GM19468 (cell line): ENCODE measurements at regions not wholly inside any gene's neighbourhood (a gene's known extent, or its start where the extent isn't known, plus 50 kb on each side); places are given as distances from the start of the nearest gene placed in this dataset.

Source experiments
- ATAC-seq: cut with Tn5 transposase; IDR thresholded peaks from one replicate; pipeline ENCODE4 v1.9.1; 2021; ENCODE audit warnings: mild to moderate bottlenecking, moderate library complexity, moderate number of reproducible peaks; ENCODE audit not compliant: unreplicated experiment; ENCODE audit errors: extremely low read depth

- ATAC-seq: no peak
Measured at GRCh38 chr2:189362283-189362682, 79.0 kb upstream of the WDR75 start.

- ATAC-seq: no peak
Measured at GRCh38 chr2:189363559-189363958, 77.7 kb upstream of the WDR75 start.

- no peak for ATAC-seq
Measured at GRCh38 chr2:189364607-189365006, 76.7 kb upstream of the WDR75 start.

DNA sequence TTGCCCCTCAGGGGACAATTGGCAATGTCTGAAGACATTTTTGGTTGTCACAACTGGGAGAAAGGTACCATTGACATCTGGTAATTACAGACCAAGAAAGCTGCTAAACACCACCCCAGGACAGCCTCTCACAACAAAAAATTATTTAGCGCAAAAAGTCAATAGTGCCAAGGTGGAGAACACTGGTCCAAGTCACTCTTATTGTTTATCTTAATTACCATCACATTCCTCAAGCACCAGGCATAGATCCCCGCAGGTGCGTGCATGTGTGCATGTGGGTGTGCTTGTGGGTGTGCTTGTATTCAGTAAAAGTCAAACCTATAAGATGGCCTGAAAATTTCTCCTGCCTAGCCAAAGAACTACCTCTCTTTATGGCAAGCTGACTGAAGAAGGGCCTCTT, 74.9 kb upstream of the WDR75 start:
- no peak for ATAC-seq

DNA sequence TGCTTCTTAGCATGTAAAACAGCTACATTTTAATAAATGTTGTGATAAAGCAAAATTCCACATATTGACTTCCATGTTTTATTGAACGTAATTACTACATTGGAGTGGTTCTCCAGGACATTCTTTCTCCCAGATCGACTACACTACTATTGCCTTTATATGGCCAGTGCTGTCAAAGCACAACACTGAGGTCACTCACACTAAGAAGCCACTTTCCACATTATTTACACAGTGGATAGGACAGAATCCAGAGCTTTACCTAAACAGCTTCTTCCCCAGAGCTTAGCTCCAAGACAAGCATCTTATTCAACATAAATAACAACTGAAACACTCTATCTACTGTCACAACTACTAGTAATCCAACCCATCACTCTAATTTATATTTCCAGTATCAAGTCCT, 73.9 kb upstream of the WDR75 start:
- no peak for ATAC-seq

DNA sequence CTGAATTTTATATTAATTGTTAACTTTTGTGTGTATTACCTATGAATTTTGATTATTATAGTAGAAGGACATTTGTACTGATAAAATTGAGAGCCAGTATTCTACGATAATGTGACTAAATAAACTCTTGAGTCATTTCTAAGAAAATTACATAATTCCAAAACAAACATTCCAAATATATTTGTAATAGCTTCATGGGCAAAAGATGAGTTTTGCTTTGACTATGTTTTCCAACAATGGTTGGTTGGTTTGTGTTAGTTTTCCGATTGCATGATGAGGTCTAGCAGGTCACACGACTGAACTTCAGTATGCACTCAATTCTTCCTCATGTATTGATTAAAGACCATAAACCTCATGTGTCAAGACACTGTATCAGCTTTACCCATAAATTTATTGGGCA, 71.7 kb upstream of the WDR75 start:
- no peak for ATAC-seq

DNA sequence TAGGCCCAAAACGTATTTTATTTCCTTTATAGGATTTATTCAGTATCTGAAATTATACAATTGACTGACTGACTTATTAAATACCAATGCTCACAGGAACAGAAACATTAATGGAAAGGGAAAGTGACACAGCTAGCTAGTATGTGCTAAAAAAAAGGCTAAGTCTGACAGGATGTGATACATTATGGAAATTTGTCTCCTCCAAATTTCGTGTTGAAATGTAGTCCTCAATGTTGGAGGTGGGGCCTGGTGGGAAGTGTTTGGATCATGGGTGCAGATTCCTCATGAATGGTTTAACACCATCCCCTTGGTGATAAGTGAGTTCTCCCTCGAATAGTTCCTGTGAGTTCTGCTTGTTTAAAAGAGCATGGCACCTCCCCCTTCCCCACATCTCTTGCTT, 70.6 kb upstream of the WDR75 start:
- ATAC-seq: no peak

- no peak for ATAC-seq
Measured at GRCh38 chr2:189372688-189373257, 68.5 kb upstream of the WDR75 start.

DNA sequence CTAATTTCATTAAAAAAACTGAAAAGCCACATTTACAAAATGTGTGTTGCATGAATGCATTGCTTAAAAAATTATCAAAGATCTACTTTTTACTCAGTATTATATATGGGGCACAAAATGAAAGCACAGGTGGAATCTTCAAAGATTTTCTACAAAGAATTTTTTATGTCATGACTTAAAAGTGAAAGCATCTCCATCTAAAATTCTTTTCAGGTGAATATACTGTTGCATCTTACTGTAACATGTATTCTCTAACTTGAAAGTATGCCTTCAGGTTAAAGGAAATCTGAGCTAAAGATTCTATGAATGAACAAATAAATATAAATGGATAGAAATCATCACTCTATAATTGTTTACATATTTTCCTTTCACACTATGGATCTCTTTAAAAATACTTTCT, 66.8 kb upstream of the WDR75 start:
- no peak for ATAC-seq

GRCh38 chr2:189375842-189376241, 65.4 kb upstream of the WDR75 start:
- no peak for ATAC-seq

DNA sequence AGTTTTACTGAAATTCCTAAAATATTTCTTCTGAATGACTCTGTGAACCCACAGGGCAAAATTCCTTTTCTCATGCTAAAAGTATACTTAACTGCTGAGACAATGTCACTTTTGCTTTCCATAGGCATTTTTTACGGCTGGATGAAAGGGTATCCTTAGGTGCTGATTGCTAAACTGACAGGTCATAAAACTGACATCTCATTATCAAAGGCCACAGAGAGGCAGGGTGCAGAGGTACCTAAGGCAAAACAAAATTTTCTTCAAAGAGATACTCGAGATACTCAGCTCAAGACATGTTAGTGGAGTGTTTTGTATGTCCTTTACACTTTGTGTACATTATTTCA, 62.0 kb upstream of the WDR75 start:
- ATAC-seq: no peak

DNA sequence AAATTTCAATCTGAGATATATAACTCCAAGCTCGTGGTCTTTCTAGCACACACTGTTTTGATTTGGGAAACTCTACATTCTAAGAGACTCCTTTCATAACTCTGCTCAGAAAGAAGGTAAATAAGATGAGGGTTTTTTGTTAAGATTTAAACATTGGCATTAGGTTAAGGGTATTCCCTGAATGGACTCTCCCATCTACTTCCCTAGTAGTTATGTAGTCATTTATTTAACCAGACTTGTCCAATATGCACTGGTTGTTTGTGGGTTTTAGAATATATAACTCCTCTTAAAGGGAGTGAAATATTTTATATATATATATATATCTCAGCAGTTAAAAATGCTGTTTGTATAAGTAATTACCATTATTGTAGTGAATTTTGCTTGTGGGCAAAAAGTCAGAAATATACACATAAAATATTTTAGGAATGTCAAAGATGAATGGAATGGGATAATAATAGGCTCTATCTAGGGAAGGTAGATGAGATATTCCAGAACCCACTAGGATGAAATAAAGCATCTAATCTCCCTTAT, 61.5 kb upstream of the WDR75 start:
- ATAC-seq: no peak

DNA sequence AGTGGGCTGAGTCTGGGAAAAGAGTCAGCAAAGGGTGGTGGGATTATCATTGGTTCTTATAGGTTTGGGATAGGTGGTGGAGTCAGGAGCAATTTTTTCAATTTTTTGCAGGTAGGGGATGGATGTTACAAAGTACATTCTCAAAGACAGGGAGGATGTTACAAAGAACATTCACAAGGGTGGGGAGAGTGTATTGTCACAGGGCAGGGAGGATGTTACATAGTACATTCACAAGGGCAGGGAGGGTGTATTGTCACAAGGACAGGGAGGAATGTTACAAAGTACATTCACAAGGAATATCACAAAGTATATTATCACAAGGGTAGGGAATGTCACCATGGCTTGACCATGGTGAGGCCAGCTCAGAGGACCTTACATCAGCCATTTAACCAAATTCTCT, 58.6 kb upstream of the WDR75 start:
- ATAC-seq: no peak

GRCh38 chr2:189386741-189387140, 54.5 kb upstream of the WDR75 start:
- no peak for ATAC-seq

GRCh38 chr2:189391201-189391600, 50.1 kb upstream of the WDR75 start:
- no peak for ATAC-seq
